ENCODE measurements at regions not wholly inside any gene's neighbourhood (a gene's known extent, or its start where the extent isn't known, plus 50 kb on each side); places are given as distances from the start of the nearest gene placed in this dataset.

- Histone ChIP-seq H3F3A (ENCODE audit: insufficient read depth, low read length) (no peaks in the 10 kb centered on the region), H3K27me3 (replicated peaks; ENCODE audit: insufficient read depth, low read length) (no peaks in the 10 kb centered on the region), H3K9me3 (replicated peaks; ENCODE audit: insufficient read depth, low read length) (no peaks in the 10 kb centered on the region), H3K9me2 (replicated peaks; ENCODE audit: insufficient read depth, low read length) (no peaks in the 10 kb centered on the region), H2AFZ (ENCODE audit: low read length) (no peak overlapping the region), H3K79me2 (ENCODE audit: low read length) (no peaks in the 10 kb centered on the region), H3K27ac (ENCODE audit: low read length) (no peak overlapping the region), H3K4me2 (ENCODE audit: low read depth, low read length) (no peak overlapping the region), H4K20me1 (ENCODE audit: insufficient read depth, low read length) (no peaks in the 10 kb centered on the region), H3K4me3 (ENCODE audit: low read length) (no peak overlapping the region), H3K4me1 (ENCODE audit: low read length) (no peaks in the 10 kb centered on the region), H3K36me3 (replicated peaks; ENCODE audit: insufficient read depth, low read length) (no peaks in the 10 kb centered on the region), H3K9ac (ENCODE audit: low read length) (no peak overlapping the region)
- DNase-seq = no peak
- TF ChIP-seq CTCF (IDR thresholded peaks at IDR 0.05; ENCODE audit: low read length) (no peak), EZH2 (optimal IDR thresholded peaks at IDR 0.05; ENCODE audit: low read depth, low read length) (no peak), EZH2phosphoT487 (IDR thresholded peaks at IDR 0.05; ENCODE audit: low read length) (no peak)
Measured at GRCh38 chr4:23560748-23561147, 329.1 kb downstream of the PPARGC1A start.

DNA sequence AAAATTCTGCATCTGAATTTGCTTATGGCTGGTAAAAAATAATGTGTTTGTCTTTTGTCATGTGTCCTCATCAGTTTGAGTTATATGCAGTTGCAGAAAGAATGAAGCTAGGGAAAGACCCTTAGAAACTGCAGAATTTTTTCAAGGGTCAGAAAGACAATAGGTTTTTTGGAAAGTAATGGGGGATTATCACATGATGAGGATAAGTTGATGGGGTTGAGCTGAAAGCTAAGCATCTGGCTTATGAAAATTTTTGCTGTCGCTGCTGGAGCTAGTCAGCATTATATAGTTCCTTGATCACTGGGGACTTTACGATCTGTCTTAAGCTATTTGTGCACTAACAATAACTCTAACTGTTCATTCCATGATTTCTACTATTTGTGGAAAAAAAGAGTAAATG is 331.7 kb downstream of the PPARGC1A start:
- no peak overlapping the region for H2AFZ ChIP-seq (ENCODE audit: low read length)
- no peak overlapping the region for H3K4me2 ChIP-seq (ENCODE audit: low read depth, low read length)
- no peaks in the 10 kb centered on the region for H3K27me3 ChIP-seq (replicated peaks; ENCODE audit: insufficient read depth, low read length)

GRCh38 chr4:23547601-23548000 is 342.2 kb downstream of the PPARGC1A start:
- no peak overlapping the region for H3K4me2 ChIP-seq (ENCODE audit: low read depth, low read length)
- H3K4me1 ChIP-seq (ENCODE audit: low read length) = no peaks in the 10 kb centered on the region
- H3K9me3 ChIP-seq (replicated peaks; ENCODE audit: insufficient read depth, low read length) = no peaks in the 10 kb centered on the region
- no peaks in the 10 kb centered on the region for H3K27me3 ChIP-seq (replicated peaks; ENCODE audit: insufficient read depth, low read length)
- TF ChIP-seq EZH2 (optimal IDR thresholded peaks at IDR 0.05; ENCODE audit: low read depth, low read length) (no peak), CTCF (IDR thresholded peaks at IDR 0.05; ENCODE audit: low read length) (no peak), EZH2phosphoT487 (IDR thresholded peaks at IDR 0.05; ENCODE audit: low read length) (no peak)
- H4K20me1 ChIP-seq (ENCODE audit: insufficient read depth, low read length) = no peaks in the 10 kb centered on the region
- H3K36me3 ChIP-seq (replicated peaks; ENCODE audit: insufficient read depth, low read length) = no peaks in the 10 kb centered on the region
- no peak overlapping the region for H2AFZ ChIP-seq (ENCODE audit: low read length)
- H3K4me3 ChIP-seq (ENCODE audit: low read length) = no peak overlapping the region
- no peak for DNase-seq
- H3K27ac ChIP-seq (ENCODE audit: low read length) = no peak overlapping the region
- H3F3A ChIP-seq (ENCODE audit: insufficient read depth, low read length) = no peaks in the 10 kb centered on the region
- no peak overlapping the region for H3K9ac ChIP-seq (ENCODE audit: low read length)
- H3K79me2 ChIP-seq (ENCODE audit: low read length) = no peaks in the 10 kb centered on the region
- H3K9me2 ChIP-seq (replicated peaks; ENCODE audit: insufficient read depth, low read length) = no peaks in the 10 kb centered on the region

More for the DNA sequence above, 331.7 kb downstream of the PPARGC1A start:
- DNase-seq = no peak
- H3F3A ChIP-seq (ENCODE audit: insufficient read depth, low read length) = no peaks in the 10 kb centered on the region
- H3K79me2 ChIP-seq (ENCODE audit: low read length) = no peaks in the 10 kb centered on the region
- no peaks in the 10 kb centered on the region for H3K4me1 ChIP-seq (ENCODE audit: low read length)
- no peaks in the 10 kb centered on the region for H3K9me3 ChIP-seq (replicated peaks; ENCODE audit: insufficient read depth, low read length)
- H4K20me1 ChIP-seq (ENCODE audit: insufficient read depth, low read length) = no peaks in the 10 kb centered on the region
- no peak overlapping the region for H3K27ac ChIP-seq (ENCODE audit: low read length)
- H3K4me3 ChIP-seq (ENCODE audit: low read length) = no peak overlapping the region
- no peak for TF ChIP-seq EZH2phosphoT487 (IDR thresholded peaks at IDR 0.05; ENCODE audit: low read length)
- TF ChIP-seq CTCF (IDR thresholded peaks at IDR 0.05; ENCODE audit: low read length) = no peak
- TF ChIP-seq EZH2 (optimal IDR thresholded peaks at IDR 0.05; ENCODE audit: low read depth, low read length) = no peak
- H3K36me3 ChIP-seq (replicated peaks; ENCODE audit: insufficient read depth, low read length) = no peaks in the 10 kb centered on the region
- no peak overlapping the region for H3K9ac ChIP-seq (ENCODE audit: low read length)
- no peaks in the 10 kb centered on the region for H3K9me2 ChIP-seq (replicated peaks; ENCODE audit: insufficient read depth, low read length)
